GM12873 (cell line): ENCODE measurements at regions not wholly inside any gene's neighbourhood (a gene's known extent, or its start where the extent isn't known, plus 50 kb on each side); places are given as distances from the start of the nearest gene placed in this dataset.

Experiments used
- CTCF ChIP-seq: IDR thresholded peaks from 2 replicates; pipeline ENCODE4 v1.5.1; 2012; ENCODE audit warnings: low read depth, mild to moderate bottlenecking, moderate library complexity, low read length, control low read depth; ENCODE audit not compliant: insufficient read depth; ENCODE audit errors: missing control alignments

GRCh38 chr13:50428183-50428877, 413.1 kb downstream of the KCNRG start:
- TF ChIP-seq CTCF, result no peak

GRCh38 chr13:50435011-50435410, 408.5 kb downstream of the DLEU7 start:
- TF ChIP-seq CTCF, result no peak

- no peak for TF ChIP-seq CTCF
Observed at GRCh38 chr13:50437252-50437651, 406.2 kb downstream of the DLEU7 start.

- no peak for TF ChIP-seq CTCF
Observed at GRCh38 chr13:50438351-50438750, 405.1 kb downstream of the DLEU7 start.

GRCh38 chr13:50441130-50441529, 402.4 kb downstream of the DLEU7 start:
- no peak for TF ChIP-seq CTCF

GRCh38 chr13:50444726-50445125, 398.8 kb downstream of the DLEU7 start:
- TF ChIP-seq CTCF, result no peak

- no peak for TF ChIP-seq CTCF
Observed at GRCh38 chr13:50446611-50447010, 396.9 kb downstream of the DLEU7 start.
